ENCODE measurements at regions not wholly inside any gene's neighbourhood (a gene's known extent, or its start where the extent isn't known, plus 50 kb on each side); places are given as distances from the start of the nearest gene placed in this dataset.

DNA sequence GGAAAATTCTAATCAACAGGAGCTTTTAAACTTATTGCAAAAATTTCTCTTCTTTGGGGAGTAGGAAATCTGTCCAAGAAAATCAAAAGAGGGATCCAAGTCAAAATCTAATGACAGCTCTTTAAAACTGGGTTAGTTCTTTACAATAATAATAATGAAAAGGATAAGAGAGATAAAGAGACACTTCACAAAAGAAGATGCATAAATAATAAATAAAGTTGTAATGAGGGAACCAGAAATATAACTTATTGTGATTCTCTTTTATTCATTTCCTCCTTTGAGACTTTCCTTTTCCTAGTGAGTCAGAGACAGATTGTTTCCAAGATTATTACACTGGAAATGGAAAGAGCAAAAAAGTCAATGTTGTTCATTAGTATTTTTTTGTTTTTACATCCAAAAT lies 1029.3 kb downstream of the PCDH17 start:
- H3K4me1 ChIP-seq = no peaks in the 10 kb centered on the region
- TF ChIP-seq, protein P1, sequence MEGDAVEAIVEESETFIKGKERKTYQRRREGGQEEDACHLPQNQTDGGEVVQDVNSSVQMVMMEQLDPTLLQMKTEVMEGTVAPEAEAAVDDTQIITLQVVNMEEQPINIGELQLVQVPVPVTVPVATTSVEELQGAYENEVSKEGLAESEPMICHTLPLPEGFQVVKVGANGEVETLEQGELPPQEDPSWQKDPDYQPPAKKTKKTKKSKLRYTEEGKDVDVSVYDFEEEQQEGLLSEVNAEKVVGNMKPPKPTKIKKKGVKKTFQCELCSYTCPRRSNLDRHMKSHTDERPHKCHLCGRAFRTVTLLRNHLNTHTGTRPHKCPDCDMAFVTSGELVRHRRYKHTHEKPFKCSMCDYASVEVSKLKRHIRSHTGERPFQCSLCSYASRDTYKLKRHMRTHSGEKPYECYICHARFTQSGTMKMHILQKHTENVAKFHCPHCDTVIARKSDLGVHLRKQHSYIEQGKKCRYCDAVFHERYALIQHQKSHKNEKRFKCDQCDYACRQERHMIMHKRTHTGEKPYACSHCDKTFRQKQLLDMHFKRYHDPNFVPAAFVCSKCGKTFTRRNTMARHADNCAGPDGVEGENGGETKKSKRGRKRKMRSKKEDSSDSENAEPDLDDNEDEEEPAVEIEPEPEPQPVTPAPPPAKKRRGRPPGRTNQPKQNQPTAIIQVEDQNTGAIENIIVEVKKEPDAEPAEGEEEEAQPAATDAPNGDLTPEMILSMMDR (IDR thresholded peaks at IDR 0.05) = no peak
- no peak overlapping the region for H3K4me3 ChIP-seq (ENCODE audit: low read depth, low read length)
- H2AFZ ChIP-seq = no peak overlapping the region
- no peak overlapping the region for H3K9ac ChIP-seq
- H3K9me3 ChIP-seq (ENCODE audit: control insufficient read depth, low read length) = no peaks in the 10 kb centered on the region
- no peak overlapping the region for H3K27ac ChIP-seq
- no peak overlapping the region for H3K4me2 ChIP-seq (ENCODE audit: low read length)
- no peaks in the 10 kb centered on the region for H3K36me3 ChIP-seq (ENCODE audit: control insufficient read depth, insufficient read depth, low read length)
- no peaks in the 10 kb centered on the region for H3K27me3 ChIP-seq (ENCODE audit: control insufficient read depth, insufficient read depth, low read length)
- H3K79me2 ChIP-seq = no peaks in the 10 kb centered on the region

DNA sequence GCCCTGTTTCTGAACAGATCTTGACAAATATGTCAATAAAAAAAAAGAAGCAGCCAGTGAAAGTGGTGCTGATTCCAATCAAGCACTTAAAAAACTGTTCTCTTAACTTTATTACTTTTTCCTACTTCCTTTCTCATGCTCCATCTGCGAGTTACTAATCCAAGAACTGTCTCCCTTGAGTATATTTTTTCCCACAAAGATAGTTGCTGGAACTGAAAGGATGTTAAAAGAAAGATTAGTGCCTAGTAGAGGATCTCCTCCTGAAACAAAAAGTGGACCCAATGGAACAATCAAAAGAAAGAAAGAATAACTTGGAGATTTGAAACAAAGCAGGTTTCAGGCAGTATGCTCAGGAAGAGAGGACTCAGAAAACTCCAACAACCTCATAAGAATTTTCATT lies 1034.8 kb downstream of the PCDH17 start:
- Histone ChIP-seq H3K9me3 (ENCODE audit: control insufficient read depth, low read length) (no peaks in the 10 kb centered on the region), H2AFZ (no peak overlapping the region), H3K4me3 (ENCODE audit: low read depth, low read length) (no peak overlapping the region), H3K27ac (no peak overlapping the region), H3K79me2 (no peaks in the 10 kb centered on the region), H3K4me2 (ENCODE audit: low read length) (no peak overlapping the region), H3K36me3 (ENCODE audit: control insufficient read depth, insufficient read depth, low read length) (no peaks in the 10 kb centered on the region), H3K4me1 (no peaks in the 10 kb centered on the region), H3K9ac (no peak overlapping the region), H3K27me3 (ENCODE audit: control insufficient read depth, insufficient read depth, low read length) (no peaks in the 10 kb centered on the region)
- TF ChIP-seq, protein P1 (IDR thresholded peaks at IDR 0.05) = no peak

GRCh38 chr13:58667096-58667495 lies 1035.6 kb downstream of the PCDH17 start:
- no peak overlapping the region for H3K9ac ChIP-seq
- TF ChIP-seq, protein P1 (IDR thresholded peaks at IDR 0.05) = no peak
- no peaks in the 10 kb centered on the region for H3K9me3 ChIP-seq (ENCODE audit: control insufficient read depth, low read length)
- no peaks in the 10 kb centered on the region for H3K27me3 ChIP-seq (ENCODE audit: control insufficient read depth, insufficient read depth, low read length)
- no peaks in the 10 kb centered on the region for H3K36me3 ChIP-seq (ENCODE audit: control insufficient read depth, insufficient read depth, low read length)
- no peaks in the 10 kb centered on the region for H3K4me1 ChIP-seq
- no peak overlapping the region for H2AFZ ChIP-seq
- H3K79me2 ChIP-seq = no peaks in the 10 kb centered on the region
- no peak overlapping the region for H3K4me2 ChIP-seq (ENCODE audit: low read length)
- H3K27ac ChIP-seq = no peak overlapping the region
- no peak overlapping the region for H3K4me3 ChIP-seq (ENCODE audit: low read depth, low read length)

DNA sequence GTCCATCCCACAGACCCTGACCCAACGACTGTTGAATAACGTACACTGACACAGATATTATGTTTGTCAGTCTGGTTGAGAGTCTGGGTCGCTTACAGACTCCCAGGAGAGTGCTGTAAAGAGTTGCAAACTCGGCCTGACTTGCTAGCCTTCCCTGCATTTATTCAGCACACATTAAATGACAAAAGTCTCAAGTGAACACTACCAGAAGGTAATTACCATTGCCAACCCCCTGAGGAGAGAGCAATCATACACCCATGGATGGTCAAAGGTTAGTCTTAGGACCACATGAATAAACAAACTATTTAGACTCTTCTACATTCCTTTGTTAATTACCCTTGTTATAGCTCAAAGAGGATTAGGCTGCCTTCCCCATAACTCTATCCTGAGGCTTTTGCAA lies 1048.6 kb downstream of the PCDH17 start:
- TF ChIP-seq, protein P1 (IDR thresholded peaks at IDR 0.05) = no peak

GRCh38 chr13:58682616-58683015 lies 1051.1 kb downstream of the PCDH17 start:
- H3K4me1 ChIP-seq = no peaks in the 10 kb centered on the region
- H3K27ac ChIP-seq = no peak overlapping the region
- no peaks in the 10 kb centered on the region for H3K27me3 ChIP-seq (ENCODE audit: control insufficient read depth, insufficient read depth, low read length)
- no peak overlapping the region for H3K4me3 ChIP-seq (ENCODE audit: low read depth, low read length)
- no peaks in the 10 kb centered on the region for H3K9me3 ChIP-seq (ENCODE audit: control insufficient read depth, low read length)
- H3K9ac ChIP-seq = no peak overlapping the region
- H3K36me3 ChIP-seq (ENCODE audit: control insufficient read depth, insufficient read depth, low read length) = no peaks in the 10 kb centered on the region
- H2AFZ ChIP-seq = no peak overlapping the region
- H3K79me2 ChIP-seq = no peaks in the 10 kb centered on the region
- TF ChIP-seq, protein P1 (IDR thresholded peaks at IDR 0.05) = no peak
- no peak overlapping the region for H3K4me2 ChIP-seq (ENCODE audit: low read length)

More for the DNA sequence above, 1048.6 kb downstream of the PCDH17 start:
- Histone ChIP-seq H3K79me2 (no peaks in the 10 kb centered on the region), H3K4me3 (ENCODE audit: low read depth, low read length) (no peak overlapping the region), H3K27ac (no peak overlapping the region), H3K27me3 (ENCODE audit: control insufficient read depth, insufficient read depth, low read length) (no peaks in the 10 kb centered on the region), H3K9me3 (ENCODE audit: control insufficient read depth, low read length) (no peaks in the 10 kb centered on the region), H3K36me3 (ENCODE audit: control insufficient read depth, insufficient read depth, low read length) (no peaks in the 10 kb centered on the region), H2AFZ (no peak overlapping the region), H3K4me2 (ENCODE audit: low read length) (no peak overlapping the region), H3K9ac (no peak overlapping the region), H3K4me1 (no peaks in the 10 kb centered on the region)
